CD4-positive, alpha-beta T cell treated with Interleukin-1 beta for 1 hour (primary cell): ENCODE measurements at regions not wholly inside any gene's neighbourhood (a gene's known extent, or its start where the extent isn't known, plus 50 kb on each side); places are given as distances from the start of the nearest gene placed in this dataset.

Source experiments
- DNase-seq, 2 donors: peaks; one replicate each; pipeline ENCODE4 v3.0.0-alpha.2; 2020 to 2022

DNA sequence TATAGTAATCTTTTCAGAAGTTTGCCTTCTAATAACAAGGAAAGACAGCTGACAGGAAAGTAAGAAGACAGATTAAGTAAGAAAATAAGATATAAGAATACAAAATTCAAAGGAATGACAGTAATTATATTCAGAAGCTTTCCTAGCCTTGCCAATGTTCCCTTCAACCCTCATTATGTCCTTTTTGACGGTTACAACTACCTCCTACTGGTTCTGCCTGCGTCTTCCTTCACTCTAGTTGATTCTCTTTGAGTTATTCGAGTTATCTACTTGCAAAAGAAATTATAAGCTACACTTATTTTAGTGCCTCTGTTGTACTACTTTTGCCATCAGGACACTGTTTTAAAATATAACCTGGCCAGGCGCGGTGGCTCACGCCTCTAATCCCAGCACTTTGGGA lies 218.9 kb upstream of the GYPC start:
- no peak for DNase-seq

DNA sequence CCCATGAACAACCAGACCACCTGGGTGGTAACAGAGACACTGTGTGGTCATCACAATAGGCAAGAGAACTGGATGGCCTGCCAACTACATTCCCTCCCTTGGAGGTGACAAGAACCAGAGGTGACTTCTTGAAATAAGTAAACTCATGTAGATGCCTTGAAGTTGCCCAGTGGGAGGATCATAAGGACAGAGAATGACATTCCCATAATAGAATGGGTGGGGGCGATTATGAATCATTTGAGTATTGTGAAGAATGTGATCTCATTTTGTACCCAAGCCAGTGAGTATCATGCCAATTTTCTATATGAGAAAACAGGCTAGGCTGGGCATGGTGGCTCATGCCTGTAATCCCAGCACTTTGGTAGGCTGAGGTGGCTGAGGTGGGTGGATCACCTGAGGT lies 211.4 kb upstream of the GYPC start:
- no peak for DNase-seq

- no peak for DNase-seq
Measured at GRCh38 chr2:126446106-126446695, 209.8 kb upstream of the GYPC start.

GRCh38 chr2:126448611-126449010 lies 207.3 kb upstream of the GYPC start:
- no peak for DNase-seq

- no peak for DNase-seq
Measured at GRCh38 chr2:126449677-126450076, 206.3 kb upstream of the GYPC start.

GRCh38 chr2:126463892-126464674 lies 191.9 kb upstream of the GYPC start:
- DNase-seq = no peak

DNA sequence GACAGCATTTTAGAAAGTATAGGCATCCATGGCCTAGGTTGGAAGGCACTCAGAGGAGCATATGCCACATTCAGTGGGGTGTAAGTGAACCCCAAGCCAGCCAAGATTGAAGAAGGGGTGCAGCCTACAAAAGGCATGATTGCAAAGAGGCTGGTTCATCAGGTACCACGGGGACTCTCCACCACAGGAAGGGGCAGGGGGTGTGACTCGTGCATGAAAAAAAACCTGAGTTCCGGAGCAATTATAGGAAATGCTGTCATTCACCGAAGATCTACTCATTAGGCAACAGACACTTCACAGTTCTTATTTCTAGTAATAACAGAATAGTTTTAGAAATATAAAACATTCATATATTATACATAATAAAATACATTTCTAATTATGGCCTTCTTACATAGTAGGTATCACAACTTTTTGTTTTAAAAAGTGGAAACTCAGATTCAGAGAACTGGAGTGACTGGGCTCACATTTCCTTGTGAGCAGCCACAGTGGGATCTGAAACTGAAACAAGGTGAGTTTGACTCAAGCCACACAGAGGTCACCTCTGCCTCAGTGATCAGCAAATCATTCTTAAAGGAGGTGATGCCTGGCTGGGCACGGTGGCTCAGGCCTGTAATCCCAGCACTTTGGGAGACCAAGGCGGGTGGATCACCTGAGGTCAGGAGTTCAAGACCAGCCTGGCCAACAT lies 188.4 kb upstream of the GYPC start:
- DNase-seq = no peak

DNA sequence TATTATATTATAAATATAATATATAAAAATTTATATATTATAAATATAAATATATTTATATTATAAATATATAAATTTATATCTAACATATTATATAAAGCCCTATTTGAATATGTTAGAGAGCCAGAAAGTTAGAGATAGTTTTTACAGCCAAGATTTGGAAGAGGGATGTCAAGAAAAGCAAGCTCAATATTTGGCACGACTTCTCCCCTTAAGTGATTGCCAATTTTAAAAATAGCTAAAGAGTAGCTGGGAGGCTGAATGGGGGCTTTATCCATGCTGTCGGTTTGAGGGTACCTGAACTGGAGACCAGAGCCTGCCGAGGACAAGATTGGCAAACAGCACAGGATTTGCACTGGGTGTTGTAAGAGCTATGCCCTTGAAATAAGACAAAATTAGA lies 180.9 kb upstream of the GYPC start:
- no peak for DNase-seq

DNA sequence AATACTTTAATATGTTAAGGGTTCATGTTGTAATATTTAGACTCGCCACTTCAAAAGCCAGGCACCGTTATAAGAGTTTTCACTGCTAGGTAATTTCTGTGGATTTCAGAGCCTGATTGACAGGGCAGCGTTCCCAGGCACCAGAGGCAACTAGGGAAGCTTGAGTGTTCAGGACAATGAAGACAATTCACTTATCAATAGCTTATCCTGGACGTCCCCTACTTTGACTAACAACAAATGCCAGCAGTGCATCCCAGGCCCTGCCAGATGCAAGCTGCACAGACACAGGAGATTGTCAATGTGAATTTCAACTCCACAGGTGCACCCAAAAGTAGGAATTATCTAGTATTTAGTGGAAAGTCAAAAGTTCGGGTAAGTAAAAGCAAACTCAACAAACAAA lies 179.3 kb upstream of the GYPC start:
- DNase-seq = no peak

DNA sequence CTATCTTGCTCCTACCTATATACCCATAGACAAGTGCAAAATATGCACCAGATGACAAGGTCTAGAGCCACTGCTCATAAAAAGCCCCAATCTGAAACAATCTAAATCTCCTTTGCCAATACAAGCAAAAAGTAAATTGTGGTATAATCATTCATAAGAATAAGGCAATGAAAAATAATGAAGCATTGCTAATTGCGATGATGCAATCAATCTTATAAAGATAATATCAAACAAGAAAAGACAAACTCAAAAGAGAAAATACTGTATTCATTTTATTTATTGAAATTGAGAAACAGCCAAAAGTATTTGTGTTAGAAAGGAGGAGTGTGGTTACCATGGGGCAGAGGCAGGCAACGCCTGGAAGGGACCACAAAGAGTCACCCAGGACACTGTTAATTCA lies 175.9 kb upstream of the GYPC start:
- no peak for DNase-seq

DNA sequence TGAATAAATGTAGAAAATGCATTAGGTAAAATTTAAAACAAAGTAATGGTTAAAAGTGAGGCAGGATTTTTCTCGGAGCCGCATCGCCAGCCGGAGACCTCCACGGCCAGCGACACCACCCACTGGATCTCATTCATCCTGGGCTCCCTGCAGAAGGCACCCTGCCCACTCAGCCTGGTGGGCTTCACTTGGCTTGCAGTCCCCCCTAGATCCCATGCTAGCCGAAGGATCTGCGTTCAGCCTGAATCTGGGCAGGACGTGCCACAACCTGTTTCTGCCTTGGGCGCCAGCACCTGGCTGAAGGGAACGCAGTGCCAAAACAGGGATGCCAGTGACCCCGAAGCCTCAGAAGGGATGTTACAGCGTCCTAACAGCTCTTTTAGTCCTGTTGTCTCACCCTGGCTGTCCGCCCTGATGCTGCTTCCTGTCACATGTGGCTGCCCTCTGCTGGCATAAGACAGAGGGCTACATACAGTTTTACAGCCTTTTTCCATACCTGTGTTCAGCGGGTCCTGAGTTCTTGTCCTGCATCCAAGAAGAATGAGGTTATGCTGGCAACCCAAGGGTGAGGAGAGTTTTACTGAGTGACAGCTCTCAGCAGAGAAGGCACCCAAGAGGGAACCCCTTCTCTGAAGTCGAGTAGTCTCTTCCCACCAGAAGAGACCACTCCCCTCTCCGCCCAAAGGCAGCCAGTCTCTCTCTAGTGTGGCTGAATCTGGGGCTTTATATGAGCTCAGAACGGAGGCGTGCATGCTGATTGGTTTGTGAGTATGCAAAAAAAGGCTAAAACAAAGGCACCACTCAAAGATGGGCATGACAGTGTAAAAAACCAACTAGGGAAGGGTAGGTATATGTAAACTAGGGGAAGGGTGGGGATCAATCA lies 173.1 kb upstream of the GYPC start:
- DNase-seq = no peak

GRCh38 chr2:126494593-126494992 lies 161.4 kb upstream of the GYPC start:
- no peak for DNase-seq

DNA sequence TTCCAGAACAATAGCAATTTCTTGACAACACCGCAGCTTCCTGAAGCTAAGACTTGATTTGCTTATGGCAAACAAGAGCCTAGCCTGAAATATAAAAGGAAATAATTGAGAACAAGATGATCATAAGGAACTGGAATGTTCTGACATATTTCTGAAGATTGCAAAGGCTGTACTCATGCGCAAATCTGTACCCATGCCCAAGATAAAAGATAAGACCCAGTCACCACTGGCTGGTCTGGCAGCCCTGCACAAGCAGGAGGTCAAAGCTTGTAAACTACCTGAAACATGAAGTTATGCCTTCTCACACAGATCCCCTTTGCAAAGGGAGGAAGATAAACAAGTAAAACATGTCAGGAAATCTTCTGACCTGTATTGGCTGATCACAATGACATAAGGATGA lies 160.8 kb upstream of the GYPC start:
- no peak for DNase-seq

DNA sequence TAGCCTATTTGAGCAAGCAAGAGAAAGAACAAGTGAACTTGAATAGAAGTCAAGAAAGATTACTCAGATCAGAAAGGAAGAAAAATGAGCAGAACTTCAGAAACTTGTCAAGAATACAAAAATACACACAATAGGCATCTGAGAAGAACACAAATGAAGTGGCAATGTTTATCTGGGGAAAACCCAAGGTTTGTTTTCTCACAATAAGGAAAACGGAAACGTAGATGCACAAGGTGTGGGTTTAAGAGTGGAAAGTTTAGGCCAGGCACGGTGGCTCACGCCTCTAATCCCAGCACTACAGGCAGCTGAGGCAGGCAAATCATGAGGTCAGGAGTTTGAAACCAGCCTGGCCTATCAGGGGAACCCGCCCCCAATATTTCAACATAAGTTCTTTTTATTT lies 159.5 kb upstream of the GYPC start:
- DNase-seq = no peak

DNA sequence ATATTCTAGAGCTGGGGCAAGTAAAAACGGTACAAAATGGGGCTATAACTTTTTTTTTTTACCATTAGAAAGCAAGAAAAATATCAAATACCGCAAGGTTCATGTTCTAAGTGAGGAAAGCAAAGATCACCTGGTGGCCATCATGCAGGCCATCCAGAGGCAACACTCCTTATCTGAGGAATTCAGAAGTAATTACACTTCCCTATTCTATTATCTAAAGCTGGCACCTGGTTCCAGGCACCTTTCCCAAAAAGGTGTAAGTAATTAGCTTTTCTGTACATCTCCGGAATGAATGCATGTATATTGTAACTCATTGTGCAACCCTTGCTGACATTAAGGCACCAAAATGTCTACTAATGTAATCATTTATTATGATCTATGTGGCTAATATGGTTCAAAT lies 152.5 kb upstream of the GYPC start:
- DNase-seq = no peak

DNA sequence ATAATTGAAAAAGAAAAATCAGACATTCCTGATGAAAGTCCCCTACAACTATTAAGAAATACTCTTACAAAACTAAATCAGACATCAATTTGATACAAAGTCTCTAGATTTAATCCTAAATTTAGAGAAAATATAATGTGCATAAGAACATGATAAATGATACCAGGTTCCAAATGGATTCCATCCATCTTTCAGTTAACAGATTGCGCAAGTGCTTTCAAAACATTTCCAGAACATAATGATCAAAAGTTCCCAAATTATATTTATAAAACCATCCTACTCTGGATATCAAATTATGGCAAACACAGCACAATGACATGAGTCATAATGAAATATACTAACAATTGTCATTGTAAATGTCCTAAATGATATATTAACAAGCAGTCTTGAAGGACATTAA lies 151.0 kb upstream of the GYPC start:
- DNase-seq = no peak

GRCh38 chr2:126506786-126507185 lies 149.2 kb upstream of the GYPC start:
- no peak for DNase-seq

DNA sequence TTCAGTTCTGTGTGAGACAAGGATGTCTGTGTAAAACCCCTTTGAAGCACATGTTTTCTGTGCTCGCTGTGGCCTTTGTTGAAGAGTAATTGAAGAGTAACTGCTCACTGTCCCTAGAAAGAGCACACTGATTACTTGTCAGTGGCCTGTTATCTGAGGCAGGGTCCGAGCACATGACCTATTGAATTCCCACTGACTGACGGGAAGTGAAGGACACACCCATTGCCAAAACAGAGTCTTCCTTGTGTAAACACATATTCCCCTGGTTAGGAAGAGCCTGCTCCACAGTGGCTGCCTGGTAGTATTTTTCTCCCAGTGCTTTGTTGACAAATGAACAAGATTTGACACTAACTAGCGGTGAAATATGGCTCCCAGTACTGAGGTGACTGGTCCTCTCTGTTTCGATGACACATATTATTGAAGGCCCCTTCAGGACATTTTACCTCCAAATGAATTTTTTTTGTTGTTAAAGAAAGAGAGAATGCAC lies 148.5 kb upstream of the GYPC start:
- DNase-seq = no peak

- no peak for DNase-seq
Measured at GRCh38 chr2:126510356-126510755, 145.6 kb upstream of the GYPC start.

DNA sequence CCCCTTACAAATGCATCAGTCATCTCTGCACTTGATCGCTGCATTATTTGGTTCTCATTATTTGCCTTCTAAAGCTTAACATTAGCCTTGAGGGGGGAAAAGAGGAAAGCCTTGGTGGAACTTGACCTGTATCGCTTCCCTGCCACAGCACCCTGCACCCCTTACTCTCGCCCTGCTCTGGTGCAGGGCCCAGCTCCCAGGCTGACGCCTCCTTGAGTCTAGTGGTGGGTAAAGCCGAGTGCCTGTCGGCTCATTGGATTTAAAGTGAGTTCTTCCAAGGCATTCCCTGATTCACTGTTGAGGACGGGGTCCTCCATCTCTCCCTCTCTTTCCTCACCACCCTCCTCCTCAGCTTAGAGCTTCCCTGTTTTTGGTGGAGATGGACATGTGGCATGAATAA lies 145.0 kb upstream of the GYPC start:
- no peak for DNase-seq

- DNase-seq = no peak
Measured at GRCh38 chr2:126512026-126512425, 143.9 kb upstream of the GYPC start.

DNA sequence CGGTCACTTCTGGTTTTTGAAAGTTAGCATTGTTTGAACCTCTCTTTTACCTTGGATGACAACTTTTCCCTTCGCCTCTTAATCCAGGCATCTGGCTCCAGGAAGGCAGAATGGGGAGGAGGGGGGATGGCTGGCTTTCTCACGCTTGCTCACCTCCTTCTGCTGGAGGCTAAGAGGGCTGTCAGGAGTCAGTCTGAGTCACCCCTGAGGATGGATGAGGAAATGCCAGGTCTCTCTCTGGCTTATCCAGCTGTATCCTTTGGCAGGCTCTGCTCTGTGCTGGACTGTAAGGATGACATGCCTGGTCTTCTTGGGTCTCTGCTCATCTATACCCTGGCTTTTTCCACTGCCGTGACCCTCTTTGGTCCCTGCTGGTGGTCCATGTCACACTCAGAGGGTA lies 142.9 kb upstream of the GYPC start:
- no peak for DNase-seq

DNA sequence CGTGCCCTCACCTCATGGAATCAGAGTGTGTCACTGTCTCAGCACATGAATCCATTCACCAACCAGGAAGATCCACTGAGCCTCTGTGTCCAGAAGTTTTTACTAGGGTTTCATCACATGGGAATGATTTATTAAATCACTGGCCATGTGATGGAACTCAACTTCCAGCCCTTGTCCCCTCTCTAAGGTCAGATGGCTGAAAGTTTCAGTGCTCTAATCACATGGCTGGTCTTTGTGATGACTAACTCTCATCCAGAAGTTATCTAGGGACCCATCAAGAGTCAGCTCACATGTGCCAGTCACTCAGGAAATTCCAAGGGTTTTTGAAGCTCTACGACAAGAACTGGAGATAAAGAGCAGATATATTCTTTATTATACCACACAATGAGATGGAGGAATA lies 140.5 kb upstream of the GYPC start:
- DNase-seq = no peak
